EL (cell line): ENCODE measurements at regions not wholly inside any gene's neighbourhood (a gene's known extent, or its start where the extent isn't known, plus 50 kb on each side); places are given as distances from the start of the nearest gene placed in this dataset.

Experiments
- DNase-seq: peaks from one replicate; pipeline ENCODE4 v3.0.0-alpha.2; 2016

- DNase-seq, result no peak
Observed at GRCh38 chr17:77435272-77436057, 294.7 kb downstream of the SEC14L1 start.

GRCh38 chr17:77436058-77436442 lies 295.3 kb downstream of the SEC14L1 start:
- no peak for DNase-seq

GRCh38 chr17:77436481-77436880 lies 295.7 kb downstream of the SEC14L1 start:
- DNase-seq, result no peak

- DNase-seq, result peak; percentile 50
Observed at GRCh38 chr17:77437017-77437416, 296.2 kb downstream of the SEC14L1 start.

- DNase-seq, result no peak
Observed at GRCh38 chr17:77437747-77438146, 297.0 kb downstream of the SEC14L1 start.

GRCh38 chr17:77438241-77439188 lies 297.7 kb downstream of the SEC14L1 start:
- no peak for DNase-seq

GRCh38 chr17:77439189-77440018 lies 298.6 kb downstream of the SEC14L1 start:
- no peak for DNase-seq

DNA sequence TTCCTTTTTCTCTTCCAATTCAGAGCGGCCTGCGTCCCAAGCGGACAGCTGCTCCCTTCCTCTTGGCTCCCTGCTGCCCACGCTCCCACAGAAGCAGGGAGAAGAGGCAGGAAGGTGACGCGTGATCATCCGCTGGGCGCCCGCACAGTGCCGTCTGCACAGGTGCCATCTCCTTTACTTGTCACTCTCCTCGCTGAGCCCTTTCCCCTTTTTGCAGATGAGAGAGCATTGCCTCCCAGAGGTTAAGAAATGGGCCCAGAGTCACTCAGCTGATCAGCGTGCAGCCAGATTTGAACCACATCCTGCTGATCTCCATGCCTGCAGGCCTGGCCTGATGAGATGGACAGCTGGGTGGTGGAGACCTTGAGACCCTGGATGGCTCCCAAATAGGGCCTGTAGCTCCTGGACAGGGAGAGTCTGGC lies 299.8 kb downstream of the SEC14L1 start:
- no peak for DNase-seq

DNA sequence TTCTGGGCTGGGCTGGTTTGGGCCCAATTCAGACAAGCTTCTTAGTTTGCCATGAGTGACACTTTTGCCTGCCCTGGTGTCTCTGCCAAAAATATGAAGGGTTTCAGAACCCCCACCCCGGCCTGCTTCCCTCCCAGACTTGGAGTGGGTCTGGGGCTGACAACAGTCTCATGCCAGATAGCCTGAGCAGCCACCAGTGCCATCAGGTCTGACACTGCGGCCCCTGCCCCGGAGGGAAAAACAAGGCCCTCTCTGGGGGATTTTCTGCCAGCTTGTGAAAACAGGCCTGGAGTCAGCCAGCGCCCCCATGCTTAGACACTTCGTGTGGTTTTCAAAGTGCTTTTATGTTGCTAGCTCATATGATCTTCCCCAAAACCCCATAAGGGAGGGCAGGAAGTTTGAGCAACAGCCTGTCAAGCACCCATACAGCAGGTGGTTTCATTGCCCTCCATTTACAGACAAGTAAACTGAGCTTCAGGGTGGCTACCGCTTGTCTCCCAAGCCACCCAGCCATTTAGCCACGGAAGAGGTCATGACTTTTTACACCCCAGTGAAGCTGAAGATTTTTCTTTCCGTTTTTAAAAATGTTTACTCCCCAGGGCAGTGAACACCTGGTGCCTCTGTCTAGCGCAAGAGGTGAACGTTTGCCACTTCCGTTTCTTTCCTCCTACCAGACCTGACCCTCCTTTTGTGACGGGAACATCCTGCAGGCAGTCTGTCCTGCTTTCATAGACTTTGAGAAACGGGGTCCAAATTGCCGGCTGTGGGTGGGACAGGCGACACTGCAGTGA lies 300.6 kb downstream of the SEC14L1 start:
- DNase-seq, result no peak

- no peak for DNase-seq
Observed at GRCh38 chr17:77441940-77442339, 301.2 kb downstream of the SEC14L1 start.

GRCh38 chr17:77442976-77443747 lies 302.4 kb downstream of the SEC14L1 start:
- DNase-seq, result no peak

DNA sequence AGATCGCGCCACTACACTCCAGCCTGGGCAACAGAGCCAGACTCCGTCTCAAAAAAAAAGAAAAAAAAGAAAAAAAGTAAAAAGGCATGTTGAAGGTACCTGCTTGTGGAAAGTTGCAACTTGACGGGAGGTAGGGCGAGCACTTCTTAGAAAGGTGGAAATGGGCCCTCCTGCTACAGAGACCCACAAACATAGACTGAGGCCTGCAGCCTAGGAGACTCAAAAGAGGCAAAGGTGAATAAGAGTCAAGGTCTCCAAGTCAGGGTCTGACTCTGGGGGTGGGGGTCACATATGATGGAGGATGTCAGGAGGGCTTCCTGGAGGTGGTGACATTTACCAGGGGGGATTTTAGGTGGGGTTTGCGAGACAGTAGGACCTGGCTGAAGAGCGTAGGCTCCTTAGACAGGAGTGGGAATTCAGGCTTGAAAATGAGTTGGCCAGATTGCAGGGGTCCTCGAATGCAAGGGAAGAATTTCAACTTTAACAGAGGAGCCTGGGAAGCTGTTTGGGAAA lies 303.0 kb downstream of the SEC14L1 start:
- no peak for DNase-seq

DNA sequence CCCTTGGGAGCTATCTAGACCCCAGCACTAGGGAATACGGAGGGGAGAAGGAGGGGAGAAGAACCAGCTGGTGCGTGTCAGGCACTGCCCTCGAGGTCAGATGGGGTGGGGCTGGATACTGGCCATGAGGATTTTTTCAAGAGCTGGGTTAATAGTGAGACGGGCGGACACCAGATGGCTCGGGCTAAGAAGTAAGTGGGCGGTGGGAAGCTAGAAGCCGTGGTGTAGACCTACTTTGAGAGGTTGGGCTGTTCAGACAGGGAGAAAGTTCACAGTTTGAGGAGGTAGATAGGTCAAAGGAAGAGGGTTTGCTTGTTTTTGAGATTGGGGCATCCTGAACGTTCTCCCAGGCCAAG lies 303.8 kb downstream of the SEC14L1 start:
- DNase-seq, result no peak

DNA sequence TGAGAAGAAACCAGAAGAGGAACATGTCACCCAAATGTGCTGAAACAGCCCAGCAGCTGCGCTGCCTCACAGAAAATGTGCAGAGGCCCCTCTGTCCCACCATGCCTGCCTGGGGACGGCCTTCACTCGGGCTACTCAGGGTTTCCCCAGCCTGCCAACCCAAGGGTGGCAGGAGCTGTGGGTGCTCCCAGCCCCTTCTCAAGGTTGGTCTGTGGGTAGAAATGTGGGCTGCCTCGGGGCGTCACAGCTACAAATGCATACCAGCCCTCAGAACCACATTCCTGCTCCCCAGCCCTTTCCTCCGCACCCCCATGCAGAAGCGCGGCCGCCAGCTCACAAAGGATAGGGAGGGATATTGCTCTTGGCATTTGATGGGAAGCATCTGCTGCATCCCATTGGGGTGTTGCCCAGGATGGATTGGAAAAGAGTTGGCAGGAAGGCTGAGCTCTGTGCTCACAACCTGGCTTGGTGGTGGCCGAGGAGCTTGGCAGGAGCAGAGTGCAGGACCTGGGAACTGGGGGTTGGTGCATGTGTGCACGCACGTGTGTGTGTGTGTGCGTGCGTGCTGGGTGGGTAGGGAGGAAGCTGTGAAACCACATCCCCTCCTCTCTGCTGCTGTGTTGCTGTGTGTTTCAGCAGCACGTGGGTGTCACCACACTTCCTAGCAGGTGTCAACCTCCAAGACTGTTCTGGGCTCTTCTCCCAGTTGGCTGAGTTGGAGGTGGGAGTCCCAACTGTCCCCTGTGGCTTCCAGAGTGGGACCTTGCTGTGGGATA lies 304.4 kb downstream of the SEC14L1 start:
- DNase-seq, result no peak

DNA sequence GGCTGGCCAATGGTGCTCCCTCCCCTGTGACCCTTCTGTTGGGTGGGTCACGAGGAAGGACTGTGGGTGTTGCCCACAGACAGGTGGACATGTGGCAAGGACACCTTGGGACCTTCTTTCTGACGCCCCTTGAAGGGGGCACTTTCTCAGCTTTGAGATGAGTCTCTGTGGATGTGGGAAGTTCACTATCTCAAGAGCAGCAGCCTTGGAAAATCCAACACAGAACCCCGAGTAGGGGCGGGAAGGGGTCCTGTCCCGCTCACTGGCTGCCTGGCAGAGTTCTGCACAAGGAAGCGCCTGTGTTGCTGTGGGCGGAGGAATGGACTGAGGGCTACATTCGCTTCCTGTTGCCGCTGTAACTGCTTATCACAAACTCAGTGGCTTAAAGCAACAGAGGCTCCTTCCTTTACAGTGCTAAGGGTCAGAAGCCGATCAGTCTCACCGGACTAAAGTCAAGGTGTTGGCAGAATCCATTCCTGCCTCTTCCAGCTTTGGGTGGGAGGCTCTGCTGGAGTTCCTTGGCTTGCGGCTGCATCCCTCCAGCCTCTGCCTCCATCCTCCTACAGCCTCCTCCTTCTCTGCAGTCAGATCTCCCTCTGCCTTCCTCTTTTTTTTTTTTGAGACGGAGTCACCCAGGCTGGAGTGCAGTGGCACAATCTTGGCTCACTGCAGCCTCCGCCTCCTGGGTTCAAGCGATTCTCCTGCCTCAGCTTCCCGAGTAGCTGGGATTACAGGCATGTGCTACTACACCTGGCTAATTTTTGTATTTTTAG lies 305.2 kb downstream of the SEC14L1 start:
- no peak for DNase-seq

DNA sequence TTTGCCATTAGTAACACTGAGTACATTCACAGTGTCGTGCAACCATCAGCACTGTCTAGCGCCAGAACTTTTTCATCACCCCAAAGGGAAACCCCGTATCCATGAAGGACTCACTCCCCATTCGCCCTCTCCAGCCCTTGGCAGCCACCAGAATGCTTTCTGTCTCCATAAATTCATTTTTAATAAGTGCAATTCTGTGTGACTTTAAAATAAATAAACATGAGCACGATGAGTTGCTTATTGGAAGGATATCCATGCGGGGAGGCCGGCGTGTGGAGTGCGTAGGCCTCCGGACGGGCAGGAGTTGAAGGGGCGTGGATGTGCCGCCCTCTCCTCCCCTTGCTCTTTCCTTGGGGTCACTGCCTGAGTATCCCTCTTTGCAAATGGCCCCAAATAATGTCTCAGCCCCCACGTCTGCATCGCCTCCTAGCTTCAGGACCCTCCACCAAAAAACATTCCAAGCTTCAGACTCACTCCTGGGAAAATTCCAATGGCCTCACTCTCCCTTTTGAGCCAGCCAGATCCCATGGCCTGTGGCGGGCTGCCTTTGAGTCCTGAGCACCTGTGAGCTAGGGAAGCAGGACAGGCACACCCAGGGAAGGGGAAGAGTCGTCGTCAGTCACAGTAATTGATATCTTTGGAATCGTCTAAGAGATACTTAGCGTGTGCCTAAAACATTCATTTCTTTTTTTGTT lies 306.3 kb downstream of the SEC14L1 start:
- peak; percentile 69 for DNase-seq

DNA sequence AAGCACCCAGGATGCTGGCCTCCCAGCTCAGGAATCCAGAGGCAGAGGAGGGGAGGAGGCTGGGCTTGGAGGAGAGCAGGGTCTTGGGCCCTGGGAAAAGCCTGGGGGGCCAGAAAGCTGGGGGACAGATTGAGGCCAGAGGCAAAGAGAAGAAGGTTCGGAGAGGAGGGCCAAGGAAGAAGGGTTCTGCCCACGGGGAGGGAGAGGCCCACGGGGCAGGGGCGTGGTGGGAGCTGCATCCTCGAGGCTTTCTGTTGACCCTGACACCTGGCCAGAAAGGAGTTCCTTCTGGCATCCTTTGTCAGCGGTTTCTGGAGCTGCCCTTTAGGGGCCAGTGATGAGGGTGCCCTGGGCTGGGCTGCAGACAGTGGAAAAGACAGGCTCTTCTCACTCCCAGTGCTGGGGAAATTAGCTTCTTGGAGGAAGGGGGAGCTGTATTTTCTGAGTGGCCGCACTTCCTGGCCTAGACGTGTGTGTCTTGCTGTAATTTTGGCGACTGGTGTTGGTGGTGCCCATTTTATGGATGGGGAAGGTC lies 308.7 kb downstream of the SEC14L1 start:
- DNase-seq, result no peak

- DNase-seq, result peak; percentile 86
Observed at GRCh38 chr17:77449908-77450741, 309.4 kb downstream of the SEC14L1 start.
